CD4-positive, alpha-beta T cell (primary cell): ENCODE measurements at regions not wholly inside any gene's neighbourhood (a gene's known extent, or its start where the extent isn't known, plus 50 kb on each side); places are given as distances from the start of the nearest gene placed in this dataset.

ENCODE experiments used
- ATAC-seq: fragments of 200-7000 bp; cut with Tn5 transposase; one replicate; pipeline ENCODE4 v1.10.0; 2022; ENCODE audit warnings: mild to moderate bottlenecking; ENCODE audit not compliant: poor library complexity
- CTCF ChIA-PET: fragments of 350-600 bp; sonication (Branson Sonifier 250); formaldehyde crosslinking; loops from one replicate; lab custom pipeline; 2021; ENCODE audit warnings: antibody characterized with exemption, inconsistent platforms; lab: Charles Lee
- POLR2A ChIA-PET: fragments of 350-600 bp; sonication (Branson Sonifier 250); formaldehyde crosslinking; loops from one replicate; lab custom pipeline; 2021; ENCODE audit warnings: antibody characterized with exemption, inconsistent platforms; lab: Charles Lee
- DNase-seq, 14 experiments: peaks; one replicate each; pipeline ENCODE4 v3.0.0-alpha.2; 2013 to 2020; ENCODE audit warnings: mixed read lengths in 2 of 14
- H3K27ac ChIP-seq, 2 donors: one replicate each; pipeline versions ENCODE4 v1.5.1 to v1.7.0; 2013; ENCODE audit warnings: low read length in 2 of 2, low read depth in 1 of 2, mild to moderate bottlenecking in 1 of 2
- H3K27me3 ChIP-seq, 2 experiments: 1 replicate in 1 of 2; 2 replicates in 1 of 2; pipeline versions ENCODE4 v1.6.1 to v1.7.0; 2013; ENCODE audit warnings: low read length in 2 of 2, control low read depth in 1 of 2, mild to moderate bottlenecking in 1 of 2, moderate library complexity in 1 of 2; ENCODE audit not compliant: insufficient read depth in 2 of 2, control insufficient read depth in 1 of 2
- H3K36me3 ChIP-seq: one replicate; pipeline ENCODE4 v1.6.1; 2013; ENCODE audit warnings: low read length, control low read depth; ENCODE audit not compliant: insufficient read depth
- H3K4me1 ChIP-seq: one replicate; pipeline ENCODE4 v1.6.1; 2013; ENCODE audit warnings: low read length, control low read depth; ENCODE audit not compliant: insufficient read depth
- H3K4me3 ChIP-seq: one replicate; pipeline ENCODE4 v1.5.1; 2013; ENCODE audit warnings: mild to moderate bottlenecking, low read length, moderate library complexity
- H3K9me3 ChIP-seq, 2 experiments: 1 replicate in 1 of 2; 2 replicates in 1 of 2; pipeline versions ENCODE4 v1.6.1 to v1.7.0; 2013; ENCODE audit warnings: low read length in 2 of 2, mild to moderate bottlenecking in 2 of 2, control low read depth in 1 of 2, moderate library complexity in 1 of 2; ENCODE audit not compliant: control insufficient read depth in 1 of 2, insufficient read depth in 1 of 2
- H3K27ac Mint-ChIP-seq: one replicate; pipeline ENCODE4 v1.8.0; 2020; ENCODE audit warnings: mixed read lengths
- H3K27me3 Mint-ChIP-seq: one replicate; pipeline ENCODE4 v1.8.0; 2021; ENCODE audit warnings: mixed read lengths
- H3K36me3 Mint-ChIP-seq: one replicate; pipeline ENCODE4 v1.8.0; 2021; ENCODE audit warnings: low read depth, mixed read lengths
- H3K4me1 Mint-ChIP-seq: one replicate; pipeline ENCODE4 v1.8.0; 2021; ENCODE audit warnings: low read depth, mixed read lengths
- H3K4me3 Mint-ChIP-seq: one replicate; pipeline ENCODE4 v1.8.0; 2020; ENCODE audit warnings: mild to moderate bottlenecking, mixed read lengths
- H3K9me3 Mint-ChIP-seq: one replicate; pipeline ENCODE4 v1.8.0; 2020; ENCODE audit warnings: mixed read lengths
- CTCF ChIP-seq: fragments of 200-600 bp; IDR thresholded peaks from one replicate; pipeline ENCODE4 v1.8.0; 2022; ENCODE audit warnings: antibody characterized with exemption, mild to moderate bottlenecking
- intact Hi-C, 2 experiments: fragments of 100-400 bp; cut with DNase I in 1 of 2; cut with micrococcal nuclease in 1 of 2; formaldehyde crosslinking; loops; one replicate each; pipeline versions ENCODE4 v1.15.1 to v1.9.0; 2023 to 2025; cut with DNase I, micrococcal nuclease

DNA sequence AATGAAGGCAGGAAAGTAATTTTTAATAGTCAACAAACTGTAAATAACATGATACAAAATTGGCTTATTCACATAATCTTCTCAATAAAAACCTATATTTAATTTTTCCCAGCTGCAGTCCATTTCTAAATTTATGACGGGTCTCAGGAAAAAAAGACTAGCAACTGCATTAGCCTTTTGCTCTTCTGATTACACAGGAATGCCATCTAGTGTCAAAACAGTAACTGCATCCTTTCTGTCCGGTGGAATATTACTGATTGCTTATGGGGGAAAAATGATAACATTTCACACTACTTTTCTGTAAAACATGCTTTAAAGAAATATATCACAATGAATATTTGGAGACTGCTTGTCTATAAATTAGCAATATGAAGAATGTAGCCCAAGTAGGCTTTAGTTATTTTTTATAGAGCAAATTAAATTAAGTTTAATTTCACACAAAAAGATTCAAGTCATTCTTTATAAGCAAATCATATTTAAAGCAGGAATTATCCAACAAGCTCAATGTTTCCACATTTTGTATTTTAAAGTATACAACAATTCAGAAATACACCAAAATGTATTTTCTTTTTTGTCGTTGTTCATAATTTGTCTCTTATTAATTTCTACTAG lies 534.7 kb downstream of the CDH10 start:
- Mint-ChIP-seq H3K4me1 (no peaks in the 10 kb centered on the region), H3K9me3 (peaks cover 9% of the 10 kb centered on the region), H3K4me3 (no peak overlapping the region), H3K27ac (no peak overlapping the region), H3K36me3 (no peaks in the 10 kb centered on the region), H3K27me3 (no peaks in the 10 kb centered on the region)
- TF ChIP-seq CTCF: no peak
- DNase-seq (no peak), ATAC-seq (no peak)
- Histone ChIP-seq H3K9me3 (peaks cover 0 to 3% of the 10 kb centered on the region in 2 experiments), H3K27me3 (no peaks in the 10 kb centered on the region), H3K4me3 (no peak overlapping the region), H3K4me1 (no peaks in the 10 kb centered on the region), H3K27ac (no peak overlapping the region), H3K36me3 (no peaks in the 10 kb centered on the region)
- intact Hi-C loops: no loop called here
- CTCF ChIA-PET: no interaction called here
- POLR2A ChIA-PET: no interaction called here

- no peak for ATAC-seq
- no peaks in the 10 kb centered on the region for H3K4me1 ChIP-seq
- Mint-ChIP-seq H3K4me3 (no peak overlapping the region), H3K27me3 (no peaks in the 10 kb centered on the region), H3K4me1 (no peaks in the 10 kb centered on the region), H3K9me3 (peaks cover 17% of the 10 kb centered on the region), H3K27ac (no peak overlapping the region), H3K36me3 (no peaks in the 10 kb centered on the region)
- no peaks in the 10 kb centered on the region for H3K36me3 ChIP-seq
- no peak overlapping the region for H3K4me3 ChIP-seq
- no peaks in the 10 kb centered on the region for H3K27me3 ChIP-seq
- ChIA-PET POLR2A (no interaction called here), CTCF (no interaction called here)
- no peak overlapping the region for H3K27ac ChIP-seq
- intact Hi-C loops: no loop called here
- DNase-seq: no peak
- peaks cover 0 to 8% of the 10 kb centered on the region in 2 experiments for H3K9me3 ChIP-seq
- no peak for TF ChIP-seq CTCF
Observed at GRCh38 chr5:24112420-24112819, 532.4 kb downstream of the CDH10 start.

DNA sequence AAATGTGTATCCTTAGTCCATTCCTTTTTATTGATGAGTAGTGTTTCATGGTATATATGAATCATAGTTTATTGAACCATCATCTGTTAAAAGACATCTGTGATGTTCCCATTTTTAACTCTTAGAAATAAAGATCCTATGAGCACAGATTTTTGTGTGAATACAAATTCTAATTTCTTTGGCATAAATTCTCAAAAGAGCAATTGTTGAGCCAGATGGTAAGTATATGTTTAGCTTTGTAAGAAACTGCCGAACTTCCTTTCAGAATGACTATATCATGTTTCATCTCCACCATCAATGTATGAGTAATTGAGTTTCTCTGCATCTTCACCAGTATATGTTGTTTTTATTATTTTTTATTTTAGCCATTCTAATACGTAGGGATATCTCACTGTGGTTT lies 526.4 kb downstream of the CDH10 start:
- CTCF ChIA-PET: no interaction called here
- Histone ChIP-seq H3K27ac (no peak overlapping the region), H3K4me1 (no peaks in the 10 kb centered on the region), H3K9me3 (peaks cover 0 to 15% of the 10 kb centered on the region in 2 experiments), H3K4me3 (no peak overlapping the region), H3K27me3 (no peaks in the 10 kb centered on the region), H3K36me3 (no peaks in the 10 kb centered on the region)
- ATAC-seq (no peak), DNase-seq (no peak)
- POLR2A ChIA-PET: no interaction called here
- Mint-ChIP-seq H3K27ac (no peak overlapping the region), H3K9me3 (peaks cover 27% of the 10 kb centered on the region), H3K4me1 (no peaks in the 10 kb centered on the region), H3K4me3 (no peak overlapping the region), H3K36me3 (no peaks in the 10 kb centered on the region), H3K27me3 (no peaks in the 10 kb centered on the region)
- no peak for TF ChIP-seq CTCF
- intact Hi-C loops: no loop called here
